ENCODE measurements at regions not wholly inside any gene's neighbourhood (a gene's known extent, or its start where the extent isn't known, plus 50 kb on each side); places are given as distances from the start of the nearest gene placed in this dataset.

DNA sequence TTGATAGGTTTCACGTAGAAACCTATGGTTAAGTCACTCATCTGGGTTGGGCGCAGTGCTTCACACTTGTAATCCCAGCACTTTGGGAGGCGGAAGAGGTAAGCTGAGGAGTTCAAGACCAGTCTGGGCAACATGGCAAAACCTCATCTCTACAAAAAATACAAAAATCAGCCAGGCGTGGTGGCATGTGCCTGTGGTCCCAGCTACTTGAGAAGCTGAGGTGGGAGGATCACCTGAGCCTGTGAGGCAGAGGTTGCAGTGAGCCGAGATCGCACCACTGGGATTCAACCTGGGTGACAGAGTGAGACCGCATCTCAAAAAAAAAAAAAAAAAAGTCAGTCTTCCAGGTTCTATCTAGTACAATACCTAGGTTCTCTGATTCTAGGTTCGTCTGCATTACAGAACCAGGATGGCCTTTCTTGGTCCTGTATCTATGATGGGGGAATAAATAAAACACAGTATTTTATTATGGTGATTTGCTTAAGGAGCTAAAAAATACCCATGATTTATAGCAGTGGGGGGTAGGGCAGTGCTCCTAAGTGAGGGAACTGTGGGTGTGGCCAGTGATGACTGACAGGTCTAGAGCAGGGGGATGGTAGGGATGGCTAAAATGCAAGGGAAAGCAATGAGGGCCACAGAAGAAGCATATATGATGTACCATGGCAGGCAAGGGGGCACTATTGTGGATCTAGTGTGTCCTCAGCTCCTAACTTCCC, 65.5 kb upstream of the NUP160 start:
- ChIA-PET RAD21 (ENCODE audit: low non-redundant PET in 1 of 2, low total read pairs in 2 of 2, uncharacterized antibody in 2 of 2, unreplicated experiment in 2 of 2) (no interaction called here), CTCF (no interaction called here), POLR2A (no interaction called here)
- intact Hi-C loops (cut with micrococcal nuclease), result no loop called here
- TF ChIP-seq, protein P1, sequence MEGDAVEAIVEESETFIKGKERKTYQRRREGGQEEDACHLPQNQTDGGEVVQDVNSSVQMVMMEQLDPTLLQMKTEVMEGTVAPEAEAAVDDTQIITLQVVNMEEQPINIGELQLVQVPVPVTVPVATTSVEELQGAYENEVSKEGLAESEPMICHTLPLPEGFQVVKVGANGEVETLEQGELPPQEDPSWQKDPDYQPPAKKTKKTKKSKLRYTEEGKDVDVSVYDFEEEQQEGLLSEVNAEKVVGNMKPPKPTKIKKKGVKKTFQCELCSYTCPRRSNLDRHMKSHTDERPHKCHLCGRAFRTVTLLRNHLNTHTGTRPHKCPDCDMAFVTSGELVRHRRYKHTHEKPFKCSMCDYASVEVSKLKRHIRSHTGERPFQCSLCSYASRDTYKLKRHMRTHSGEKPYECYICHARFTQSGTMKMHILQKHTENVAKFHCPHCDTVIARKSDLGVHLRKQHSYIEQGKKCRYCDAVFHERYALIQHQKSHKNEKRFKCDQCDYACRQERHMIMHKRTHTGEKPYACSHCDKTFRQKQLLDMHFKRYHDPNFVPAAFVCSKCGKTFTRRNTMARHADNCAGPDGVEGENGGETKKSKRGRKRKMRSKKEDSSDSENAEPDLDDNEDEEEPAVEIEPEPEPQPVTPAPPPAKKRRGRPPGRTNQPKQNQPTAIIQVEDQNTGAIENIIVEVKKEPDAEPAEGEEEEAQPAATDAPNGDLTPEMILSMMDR (IDR thresholded peaks at IDR 0.05 in 2 of 3, conservative IDR thresholded peaks at IDR 0.05 in 1 of 3; ENCODE audit: borderline replicate concordance in 1 of 3, insufficient read depth in 1 of 3, low read depth in 2 of 3, low read length in 2 of 3), result no peak
- TF ChIP-seq RAD21 (IDR thresholded peaks at IDR 0.05; ENCODE audit: low read depth), result no peak
- TF ChIP-seq TCF7L2 (IDR thresholded peaks at IDR 0.05; ENCODE audit: borderline replicate concordance, extremely low read depth, insufficient read depth, insufficient read length), result no peak
- no peak for TF ChIP-seq EZH2phosphoT487 (IDR thresholded peaks at IDR 0.05; ENCODE audit: borderline replicate concordance)
- no peak for TF ChIP-seq YY1 (IDR thresholded peaks at IDR 0.05; ENCODE audit: extremely low read depth, insufficient replicate concordance, low read depth, low read length)
- TF ChIP-seq POLR2AphosphoS5 (IDR thresholded peaks at IDR 0.05; ENCODE audit: low read depth, low read length), result no peak
- no peak for TF ChIP-seq ZFX (IDR thresholded peaks at IDR 0.05)
- TF ChIP-seq SIN3A (IDR thresholded peaks at IDR 0.05; ENCODE audit: low read depth), result no peak
- TF ChIP-seq CEBPB (IDR thresholded peaks at IDR 0.05; ENCODE audit: low read depth), result no peak
- TF ChIP-seq FOSL1 (IDR thresholded peaks at IDR 0.05; ENCODE audit: low read depth), result no peak
- no peak for TF ChIP-seq EGR1 (IDR thresholded peaks at IDR 0.05; ENCODE audit: low read depth)
- TF ChIP-seq SRF (IDR thresholded peaks at IDR 0.05; ENCODE audit: low read depth), result no peak
- TF ChIP-seq, protein P2, sequence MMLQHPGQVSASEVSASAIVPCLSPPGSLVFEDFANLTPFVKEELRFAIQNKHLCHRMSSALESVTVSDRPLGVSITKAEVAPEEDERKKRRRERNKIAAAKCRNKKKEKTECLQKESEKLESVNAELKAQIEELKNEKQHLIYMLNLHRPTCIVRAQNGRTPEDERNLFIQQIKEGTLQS (IDR thresholded peaks at IDR 0.05), result no peak
- no peak for TF ChIP-seq CBX3 (IDR thresholded peaks at IDR 0.05; ENCODE audit: low read depth)
- no peak for TF ChIP-seq POLR2A (IDR thresholded peaks at IDR 0.05; ENCODE audit: borderline replicate concordance, extremely low read depth, insufficient read depth, insufficient read length)
- TF ChIP-seq EZH2 (IDR thresholded peaks at IDR 0.05), result no peak
- TF ChIP-seq, protein P3, sequence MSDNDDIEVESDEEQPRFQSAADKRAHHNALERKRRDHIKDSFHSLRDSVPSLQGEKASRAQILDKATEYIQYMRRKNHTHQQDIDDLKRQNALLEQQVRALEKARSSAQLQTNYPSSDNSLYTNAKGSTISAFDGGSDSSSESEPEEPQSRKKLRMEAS (IDR thresholded peaks at IDR 0.05), result no peak
- TF ChIP-seq, protein P4, sequence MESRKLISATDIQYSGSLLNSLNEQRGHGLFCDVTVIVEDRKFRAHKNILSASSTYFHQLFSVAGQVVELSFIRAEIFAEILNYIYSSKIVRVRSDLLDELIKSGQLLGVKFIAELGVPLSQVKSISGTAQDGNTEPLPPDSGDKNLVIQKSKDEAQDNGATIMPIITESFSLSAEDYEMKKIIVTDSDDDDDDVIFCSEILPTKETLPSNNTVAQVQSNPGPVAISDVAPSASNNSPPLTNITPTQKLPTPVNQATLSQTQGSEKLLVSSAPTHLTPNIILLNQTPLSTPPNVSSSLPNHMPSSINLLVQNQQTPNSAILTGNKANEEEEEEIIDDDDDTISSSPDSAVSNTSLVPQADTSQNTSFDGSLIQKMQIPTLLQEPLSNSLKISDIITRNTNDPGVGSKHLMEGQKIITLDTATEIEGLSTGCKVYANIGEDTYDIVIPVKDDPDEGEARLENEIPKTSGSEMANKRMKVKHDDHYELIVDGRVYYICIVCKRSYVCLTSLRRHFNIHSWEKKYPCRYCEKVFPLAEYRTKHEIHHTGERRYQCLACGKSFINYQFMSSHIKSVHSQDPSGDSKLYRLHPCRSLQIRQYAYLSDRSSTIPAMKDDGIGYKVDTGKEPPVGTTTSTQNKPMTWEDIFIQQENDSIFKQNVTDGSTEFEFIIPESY (IDR thresholded peaks at IDR 0.05; ENCODE audit: extremely low read depth, insufficient replicate concordance, low read length), result no peak
- no peak for TF ChIP-seq SP1 (IDR thresholded peaks at IDR 0.05; ENCODE audit: low read depth)
- Histone ChIP-seq H3K9me3 (ENCODE audit: control insufficient read depth in 1 of 2, insufficient read depth in 1 of 2, low read depth in 1 of 2, low read length in 2 of 2) (no peaks in the 10 kb centered on the region), H3K9me2 (ENCODE audit: insufficient read depth) (no peaks in the 10 kb centered on the region), H3K4me1 (ENCODE audit: control insufficient read depth in 1 of 2, insufficient read depth in 2 of 2, low read length in 2 of 2) (peaks cover 17 to 21% of the 10 kb centered on the region in 2 experiments), H3K9ac (ENCODE audit: low read length) (no peak overlapping the region), H3K27ac (ENCODE audit: low read depth, low read length) (no peak overlapping the region), H4K20me1 (ENCODE audit: insufficient read depth) (no peaks in the 10 kb centered on the region), H3K36me3 (ENCODE audit: control insufficient read depth in 1 of 2, insufficient read depth in 2 of 2, low read length in 2 of 2) (no peaks in the 10 kb centered on the region), H3K4me2 (ENCODE audit: low read length) (no peak overlapping the region), H3K27me3 (ENCODE audit: insufficient read depth, low read length) (no peaks in the 10 kb centered on the region), H3K79me2 (ENCODE audit: insufficient read depth, low read length) (no peaks in the 10 kb centered on the region), H3K4me3 (replicated peaks in 1 of 2; ENCODE audit: low read depth in 1 of 2, low read length in 2 of 2) (no peak overlapping the region), H2AFZ (ENCODE audit: low read depth, low read length, poor library complexity, severe bottlenecking) (no peak overlapping the region)
- DNase-seq (ENCODE audit: low read depth, low spot score) (no peak), ATAC-seq (no peak; the same call in 1 of the 2 replicates)
- BruUV-seq (replicated peaks), result no TSS peak
